Spleen (tissue), 11 donors: ENCODE measurements at regions not wholly inside any gene's neighbourhood (a gene's known extent, or its start where the extent isn't known, plus 50 kb on each side); places are given as distances from the start of the nearest gene placed in this dataset.

Experiments
- DNase-seq: peaks from one replicate; pipeline ENCODE4 v3.0.0-alpha.2; 2020
- H3K27ac ChIP-seq, 8 donors: fragments of 200-600 bp; sonication (generic) in 7 of 8; 1 replicate in 4 of 8; 2 replicates in 4 of 8; pipeline versions ENCODE4 v1.5.0 to v1.8.0; 2016 to 2021; ENCODE audit warnings: inconsistent platforms in 4 of 8, mild to moderate bottlenecking in 4 of 8, moderate library complexity in 1 of 8
- H3K27me3 ChIP-seq, 7 donors: fragments of 200-600 bp; sonication (generic) in 6 of 7; replicated peaks in 1 of 7; 1 replicate in 4 of 7; 2 replicates in 3 of 7; pipeline versions ENCODE4 v1.5.0 to v1.8.0; 2016 to 2021; ENCODE audit warnings: inconsistent platforms in 3 of 7, mild to moderate bottlenecking in 1 of 7
- H3K36me3 ChIP-seq, 6 donors: fragments of 200-600 bp; sonication (generic) in 5 of 6; 1 replicate in 4 of 6; 2 replicates in 2 of 6; pipeline versions ENCODE4 v1.5.0 to v1.8.0; 2016 to 2021; ENCODE audit warnings: inconsistent platforms in 2 of 6
- H3K4me1 ChIP-seq, 6 donors: fragments of 200-600 bp; sonication (generic) in 5 of 6; 1 replicate in 3 of 6; 2 replicates in 3 of 6; pipeline versions ENCODE4 v1.5.0 to v1.8.0; 2016 to 2021; ENCODE audit warnings: inconsistent platforms in 3 of 6
- H3K4me3 ChIP-seq, 8 donors: fragments of 200-600 bp; sonication (generic) in 7 of 8; 1 replicate in 4 of 8; 2 replicates in 4 of 8; pipeline versions ENCODE4 v1.5.0 to v1.8.0; 2016 to 2021; ENCODE audit warnings: inconsistent platforms in 4 of 8, mild to moderate bottlenecking in 4 of 8, moderate library complexity in 2 of 8
- H3K9me3 ChIP-seq, 8 donors: fragments of 200-600 bp; sonication (generic) in 7 of 8; 1 replicate in 4 of 8; 2 replicates in 4 of 8; pipeline versions ENCODE4 v1.5.0 to v1.8.0; 2016 to 2021; ENCODE audit warnings: inconsistent platforms in 4 of 8
- POLR2A ChIP-seq, 3 donors: fragments of 450-650 bp; IDR thresholded peaks; one replicate each; pipeline ENCODE4 v1.5.1; 2017; ENCODE audit warnings: antibody characterized with exemption in 3 of 3, mild to moderate bottlenecking in 1 of 3
- POLR2AphosphoS5 ChIP-seq, 3 donors: sonication (generic); formaldehyde crosslinking; IDR thresholded peaks; one replicate each; pipeline ENCODE4 v1.5.1; 2017; ENCODE audit warnings: antibody characterized with exemption in 3 of 3
- WGBS, 5 donors: extraction: QIAGEN DNeasy Blood & Tissue Kit in 3 of 5; methylation state at CpG; one replicate each; pipeline versions ENCODE4 v1.1.5 to v1.1.7; 2013 to 2018; 5-methylcytosine and 5-hydroxymethylcytosine counted together
- intact Hi-C: fragments of 100-400 bp; cut with DNase I; formaldehyde crosslinking; loops from one replicate; pipeline ENCODE4 v1.15.0; 2023; ENCODE audit warnings: low total_unique reads
- TF ChIP-seq, protein P1 (sequence below), 11 experiments: fragments of 200-600 bp in 7 of 11; fragments of 450-650 bp in 4 of 11; sonication (generic) in 4 of 11; IDR thresholded peaks in 8 of 11; conservative IDR thresholded peaks in 3 of 11; 1 replicate in 7 of 11; 2 replicates in 4 of 11; pipeline versions ENCODE4 v1.4.0 to v1.8.0; 2016 to 2021; ENCODE audit warnings: antibody characterized with exemption in 11 of 11, inconsistent platforms in 4 of 11, mild to moderate bottlenecking in 1 of 11
- donor health status: healthy with polysubstance abuse.
- donor health status: DM: no; HTN: no; CAD: no; lungs with moderate emphysema.
- donor health status: DM: no; HTN: no; CAD: no.
- donor health status: Bipolar disorder and iron deficiency.
- donor health status: healthy.
- donor health status: DM: no; HTN: no; CAD: no.
- donor health status: DM: yes; HTN: yes; CAD: no.

- WGBS, 5 donors, result 47 to 61% (median 52%) methylated on average over 3 of the region's 3 CpGs
- H3K27me3 ChIP-seq, result no peaks in the 10 kb centered on the region
- no peaks in the 10 kb centered on the region for H3K4me1 ChIP-seq
- H3K27ac ChIP-seq, result no peak overlapping the region
- H3K36me3 ChIP-seq, result no peaks in the 10 kb centered on the region
- intact Hi-C loops, result no loop called here
- TF ChIP-seq, protein P1, sequence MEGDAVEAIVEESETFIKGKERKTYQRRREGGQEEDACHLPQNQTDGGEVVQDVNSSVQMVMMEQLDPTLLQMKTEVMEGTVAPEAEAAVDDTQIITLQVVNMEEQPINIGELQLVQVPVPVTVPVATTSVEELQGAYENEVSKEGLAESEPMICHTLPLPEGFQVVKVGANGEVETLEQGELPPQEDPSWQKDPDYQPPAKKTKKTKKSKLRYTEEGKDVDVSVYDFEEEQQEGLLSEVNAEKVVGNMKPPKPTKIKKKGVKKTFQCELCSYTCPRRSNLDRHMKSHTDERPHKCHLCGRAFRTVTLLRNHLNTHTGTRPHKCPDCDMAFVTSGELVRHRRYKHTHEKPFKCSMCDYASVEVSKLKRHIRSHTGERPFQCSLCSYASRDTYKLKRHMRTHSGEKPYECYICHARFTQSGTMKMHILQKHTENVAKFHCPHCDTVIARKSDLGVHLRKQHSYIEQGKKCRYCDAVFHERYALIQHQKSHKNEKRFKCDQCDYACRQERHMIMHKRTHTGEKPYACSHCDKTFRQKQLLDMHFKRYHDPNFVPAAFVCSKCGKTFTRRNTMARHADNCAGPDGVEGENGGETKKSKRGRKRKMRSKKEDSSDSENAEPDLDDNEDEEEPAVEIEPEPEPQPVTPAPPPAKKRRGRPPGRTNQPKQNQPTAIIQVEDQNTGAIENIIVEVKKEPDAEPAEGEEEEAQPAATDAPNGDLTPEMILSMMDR (IDR thresholded peaks at IDR 0.05 in 8 of 11, conservative IDR thresholded peaks at IDR 0.05 in 3 of 11), result no peak
- no peak for TF ChIP-seq POLR2A (IDR thresholded peaks at IDR 0.05)
- no peak for TF ChIP-seq POLR2AphosphoS5 (IDR thresholded peaks at IDR 0.05)
- H3K9me3 ChIP-seq, result no peaks in the 10 kb centered on the region
- no peak for DNase-seq
- no peak overlapping the region for H3K4me3 ChIP-seq
These were observed 887.3 kb upstream of the CRIM1 start for GRCh38 chr2:35468245-35468644.

DNA sequence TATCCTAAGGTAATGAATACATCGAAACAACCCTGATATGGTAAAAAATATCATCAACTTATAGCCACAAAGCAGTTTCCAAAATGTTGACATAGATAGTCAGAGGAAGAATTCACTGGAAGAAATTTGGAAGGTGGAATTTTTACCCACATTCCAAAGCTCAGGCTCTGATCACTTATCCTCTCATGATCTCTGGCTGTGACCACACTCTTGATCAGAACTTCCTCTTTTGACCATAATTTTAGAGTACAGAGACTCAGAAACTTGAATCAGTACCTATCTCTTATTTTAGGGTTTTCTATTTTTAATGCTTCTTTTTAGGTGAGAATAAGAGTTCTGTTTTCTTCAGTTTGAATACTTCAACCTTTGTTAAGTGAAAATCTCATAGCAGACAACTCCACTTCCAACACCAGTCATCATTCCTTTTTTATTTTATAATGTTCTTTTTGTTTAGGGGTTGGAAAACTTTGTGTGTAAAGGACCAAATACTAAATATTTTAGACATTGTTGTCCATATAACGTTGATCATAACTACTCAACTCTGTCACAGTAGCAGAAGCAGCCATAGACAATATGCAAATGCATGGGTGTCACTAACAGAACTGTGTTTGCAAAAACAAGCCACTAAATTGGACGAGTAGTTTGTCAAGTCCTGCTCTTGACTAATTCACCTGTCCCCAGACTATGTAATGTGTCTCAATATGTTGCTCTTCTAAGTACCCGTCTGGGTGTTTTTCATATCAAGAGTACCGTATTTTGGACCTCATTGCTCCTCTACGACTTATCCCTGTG lies 891.6 kb upstream of the CRIM1 start:
- H3K9me3 ChIP-seq, result no peaks in the 10 kb centered on the region
- H3K27me3 ChIP-seq, result no peaks in the 10 kb centered on the region
- H3K4me1 ChIP-seq, result no peaks in the 10 kb centered on the region
- WGBS, 5 donors, result 79 to 91% (median 82%) methylated on average over 6 of the region's 6 CpGs
- no peak for DNase-seq
- TF ChIP-seq, protein P1 (IDR thresholded peaks at IDR 0.05 in 8 of 11, conservative IDR thresholded peaks at IDR 0.05 in 3 of 11), result no peak
- no peak for TF ChIP-seq POLR2A (IDR thresholded peaks at IDR 0.05)
- TF ChIP-seq POLR2AphosphoS5 (IDR thresholded peaks at IDR 0.05), result no peak
- intact Hi-C loops, result no loop called here
- no peak overlapping the region for H3K27ac ChIP-seq
- H3K4me3 ChIP-seq, result no peak overlapping the region
- no peaks in the 10 kb centered on the region for H3K36me3 ChIP-seq

GRCh38 chr2:35462226-35462998 lies 893.2 kb upstream of the CRIM1 start:
- no peak for DNase-seq
- no peak overlapping the region for H3K27ac ChIP-seq
- no peaks in the 10 kb centered on the region for H3K4me1 ChIP-seq
- intact Hi-C loops, result no loop called here
- no peaks in the 10 kb centered on the region for H3K27me3 ChIP-seq
- no peaks in the 10 kb centered on the region for H3K9me3 ChIP-seq
- no peaks in the 10 kb centered on the region for H3K36me3 ChIP-seq
- H3K4me3 ChIP-seq, result no peak overlapping the region
- TF ChIP-seq POLR2A (IDR thresholded peaks at IDR 0.05) (no peak), POLR2AphosphoS5 (IDR thresholded peaks at IDR 0.05) (no peak)
- TF ChIP-seq, protein P1 (IDR thresholded peaks at IDR 0.05 in 8 of 11, conservative IDR thresholded peaks at IDR 0.05 in 3 of 11), result no peak
- 53 to 75% (median 66%) methylated on average over 5 of the region's 5 CpGs for WGBS, 5 donors

DNA sequence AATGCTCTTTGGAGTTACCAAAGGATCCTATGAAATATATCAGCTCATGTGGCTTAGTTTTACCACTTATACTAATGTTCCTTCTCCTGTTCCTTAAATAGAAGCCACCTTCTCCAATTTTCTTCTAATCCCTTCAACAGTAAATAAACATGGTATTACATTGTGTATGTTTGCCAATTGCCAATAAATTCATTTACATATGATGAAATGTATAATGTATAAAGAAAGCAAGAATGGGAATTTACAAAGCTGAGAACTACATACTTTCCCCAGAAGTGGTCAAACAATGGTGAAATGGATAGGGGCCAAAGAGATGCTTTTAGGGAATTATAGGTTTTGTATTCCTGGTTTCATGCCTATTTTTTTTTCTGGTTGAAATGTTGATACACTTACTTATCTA lies 894.2 kb upstream of the CRIM1 start:
- Histone ChIP-seq H3K36me3 (no peaks in the 10 kb centered on the region), H3K27me3 (no peaks in the 10 kb centered on the region), H3K4me1 (no peaks in the 10 kb centered on the region), H3K27ac (no peak overlapping the region), H3K9me3 (no peaks in the 10 kb centered on the region), H3K4me3 (no peak overlapping the region)
- TF ChIP-seq, protein P1 (IDR thresholded peaks at IDR 0.05 in 8 of 11, conservative IDR thresholded peaks at IDR 0.05 in 3 of 11), result no peak
- TF ChIP-seq POLR2A (IDR thresholded peaks at IDR 0.05) (no peak), POLR2AphosphoS5 (IDR thresholded peaks at IDR 0.05) (no peak)
- no peak for DNase-seq
- intact Hi-C loops, result no loop called here
